ENCODE measurements at regions not wholly inside any gene's neighbourhood (a gene's known extent, or its start where the extent isn't known, plus 50 kb on each side); places are given as distances from the start of the nearest gene placed in this dataset.

DNA sequence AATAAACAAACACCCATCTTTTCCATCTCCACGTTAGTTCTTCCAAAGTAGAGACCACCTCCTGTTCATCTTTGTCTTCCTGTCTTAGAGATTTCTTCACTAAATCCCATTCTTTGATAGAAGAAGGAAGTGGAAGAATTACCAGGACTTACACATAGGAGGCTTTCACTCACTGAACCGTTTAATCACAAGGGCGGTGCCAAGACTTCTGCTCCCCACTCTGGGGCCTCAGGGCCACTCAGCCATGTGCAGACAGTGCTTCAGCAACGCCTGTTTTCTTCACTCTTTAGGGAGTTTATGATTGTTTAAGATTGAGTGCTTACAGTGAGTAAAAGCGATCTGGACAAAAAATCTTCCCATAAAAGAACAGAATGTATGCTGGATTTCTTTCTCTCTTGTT lies 63.9 kb upstream of the SORCS3 start:
- H3K4me1 Mint-ChIP-seq (ENCODE audit: unreplicated experiment) = peaks cover 2% of the 10 kb centered on the region
- H3K27ac Mint-ChIP-seq (ENCODE audit: unreplicated experiment) = no peak overlapping the region
- no peaks in the 10 kb centered on the region for H3K36me3 Mint-ChIP-seq (ENCODE audit: unreplicated experiment)
- no peaks in the 10 kb centered on the region for H3K27me3 Mint-ChIP-seq (ENCODE audit: unreplicated experiment)
- no peaks in the 10 kb centered on the region for H3K9me3 Mint-ChIP-seq (ENCODE audit: unreplicated experiment)
- TF ChIP-seq CTCF (IDR thresholded peaks at IDR 0.05) = no peak
- no peak for DNase-seq (ENCODE audit: extremely low spot score, unreplicated experiment)
- H3K4me3 Mint-ChIP-seq (ENCODE audit: unreplicated experiment) = no peak overlapping the region

DNA sequence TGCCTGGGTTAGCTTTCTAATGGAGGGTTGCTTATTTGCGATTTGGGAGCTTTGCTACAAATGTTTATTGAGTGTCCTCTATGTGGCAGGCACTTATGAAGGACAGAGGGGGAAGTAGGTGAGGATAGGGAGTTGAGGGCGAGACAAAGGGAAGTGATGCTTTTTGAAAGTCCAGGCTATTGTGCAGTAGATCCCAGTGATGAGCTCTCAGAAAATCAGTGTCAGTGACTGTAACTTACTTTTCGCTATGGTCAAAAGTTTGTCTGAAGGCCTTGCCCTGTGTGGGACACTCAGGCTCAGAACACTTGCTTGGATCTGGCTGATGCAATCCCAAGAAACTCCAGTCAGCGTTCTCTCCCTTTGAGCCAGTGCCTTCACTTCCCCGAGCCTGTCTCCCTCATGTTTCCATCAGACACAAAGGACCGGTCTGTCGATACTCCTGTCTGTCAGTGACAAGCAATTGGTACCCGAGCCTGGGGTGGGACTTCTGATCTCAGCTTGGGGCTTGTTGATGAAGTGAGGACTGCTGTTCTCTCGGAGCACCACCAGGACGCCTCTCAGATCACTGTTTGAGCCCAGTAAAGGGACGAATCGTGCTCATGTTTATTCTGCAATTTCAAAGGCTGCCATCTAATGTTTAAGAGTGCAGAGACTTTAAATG lies 63.1 kb upstream of the SORCS3 start:
- Mint-ChIP-seq H3K9me3 (ENCODE audit: unreplicated experiment) (no peaks in the 10 kb centered on the region), H3K27me3 (ENCODE audit: unreplicated experiment) (no peaks in the 10 kb centered on the region), H3K4me3 (ENCODE audit: unreplicated experiment) (no peak overlapping the region), H3K4me1 (ENCODE audit: unreplicated experiment) (peaks cover 2% of the 10 kb centered on the region), H3K36me3 (ENCODE audit: unreplicated experiment) (no peaks in the 10 kb centered on the region), H3K27ac (ENCODE audit: unreplicated experiment) (no peak overlapping the region)
- no peak for DNase-seq (ENCODE audit: extremely low spot score, unreplicated experiment)
- no peak for TF ChIP-seq CTCF (IDR thresholded peaks at IDR 0.05)

DNA sequence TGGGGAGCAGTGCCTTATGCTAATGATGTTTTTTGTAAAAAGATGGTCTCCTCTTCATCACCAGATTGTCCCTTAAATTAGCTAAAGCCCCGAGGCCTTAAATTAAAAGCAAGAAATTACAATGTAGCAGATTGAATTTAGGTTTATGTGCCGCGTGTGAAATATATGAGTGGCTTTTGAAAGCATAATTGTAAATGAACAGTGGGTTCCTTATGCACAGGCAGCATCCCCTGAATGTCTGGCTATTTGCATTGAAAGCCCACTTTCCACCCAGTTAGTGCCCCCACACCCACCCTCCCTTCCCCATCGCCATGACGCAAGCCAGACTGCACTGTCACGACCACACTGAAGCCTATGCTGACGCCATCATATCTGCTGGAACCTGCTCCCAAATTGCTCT lies 62.4 kb upstream of the SORCS3 start:
- Mint-ChIP-seq H3K36me3 (ENCODE audit: unreplicated experiment) (no peaks in the 10 kb centered on the region), H3K9me3 (ENCODE audit: unreplicated experiment) (peaks cover 4% of the 10 kb centered on the region), H3K4me1 (ENCODE audit: unreplicated experiment) (peaks cover 2% of the 10 kb centered on the region), H3K27ac (ENCODE audit: unreplicated experiment) (no peak overlapping the region), H3K4me3 (ENCODE audit: unreplicated experiment) (no peak overlapping the region), H3K27me3 (ENCODE audit: unreplicated experiment) (no peaks in the 10 kb centered on the region)
- no peak for DNase-seq (ENCODE audit: extremely low spot score, unreplicated experiment)
- TF ChIP-seq CTCF (IDR thresholded peaks at IDR 0.05) = no peak

DNA sequence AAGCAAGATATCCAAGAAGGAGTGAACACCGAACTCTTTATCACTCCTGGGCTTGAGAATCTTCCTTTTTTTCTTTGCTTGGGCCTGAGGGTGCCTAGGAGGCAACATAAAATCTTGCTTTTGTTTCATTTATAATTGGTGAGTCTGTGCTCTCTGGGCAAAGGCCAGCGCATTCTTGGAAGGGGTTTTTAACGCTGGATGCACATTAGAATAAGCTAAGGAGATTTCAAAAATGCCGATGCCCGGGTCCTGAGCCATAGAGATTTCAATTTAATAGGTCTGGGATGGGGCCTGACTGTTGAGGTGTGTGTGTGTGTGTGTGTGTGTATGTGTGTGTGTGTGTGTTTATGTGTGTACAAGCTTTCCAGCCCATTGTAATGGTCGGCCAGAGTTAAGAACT lies 62.0 kb upstream of the SORCS3 start:
- Mint-ChIP-seq H3K4me3 (ENCODE audit: unreplicated experiment) (no peak overlapping the region), H3K4me1 (ENCODE audit: unreplicated experiment) (peaks cover 2% of the 10 kb centered on the region), H3K9me3 (ENCODE audit: unreplicated experiment) (peaks cover 4% of the 10 kb centered on the region), H3K27ac (ENCODE audit: unreplicated experiment) (no peak overlapping the region), H3K36me3 (ENCODE audit: unreplicated experiment) (no peaks in the 10 kb centered on the region), H3K27me3 (ENCODE audit: unreplicated experiment) (no peaks in the 10 kb centered on the region)
- DNase-seq (ENCODE audit: extremely low spot score, unreplicated experiment) = no peak
- TF ChIP-seq CTCF (IDR thresholded peaks at IDR 0.05) = no peak

DNA sequence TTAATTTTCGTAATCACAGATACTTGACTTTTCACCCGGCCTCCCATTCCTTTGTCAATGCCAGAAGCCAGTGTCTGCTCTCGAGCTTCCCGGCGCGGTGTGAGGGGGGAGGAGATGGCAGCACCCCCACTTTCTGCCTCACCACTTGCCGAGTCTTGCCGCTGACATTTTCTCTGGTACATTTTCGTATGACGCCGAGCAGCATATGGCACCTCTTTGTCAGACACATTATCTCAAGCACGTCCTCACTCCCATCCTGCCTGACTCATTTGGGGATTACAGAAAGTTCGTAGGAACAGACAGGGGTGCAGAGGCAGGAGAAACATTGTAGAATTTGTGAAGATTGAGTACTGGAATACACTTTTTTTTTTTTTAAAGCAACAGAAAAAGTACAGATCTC lies 60.8 kb upstream of the SORCS3 start:
- H3K36me3 Mint-ChIP-seq (ENCODE audit: unreplicated experiment) = no peaks in the 10 kb centered on the region
- no peak overlapping the region for H3K27ac Mint-ChIP-seq (ENCODE audit: unreplicated experiment)
- H3K9me3 Mint-ChIP-seq (ENCODE audit: unreplicated experiment) = peaks cover 4% of the 10 kb centered on the region
- TF ChIP-seq CTCF (IDR thresholded peaks at IDR 0.05) = no peak
- no peak for DNase-seq (ENCODE audit: extremely low spot score, unreplicated experiment)
- no peaks in the 10 kb centered on the region for H3K27me3 Mint-ChIP-seq (ENCODE audit: unreplicated experiment)
- peaks cover 2% of the 10 kb centered on the region for H3K4me1 Mint-ChIP-seq (ENCODE audit: unreplicated experiment)
- no peak overlapping the region for H3K4me3 Mint-ChIP-seq (ENCODE audit: unreplicated experiment)
